ENCODE measurements at regions not wholly inside any gene's neighbourhood (a gene's known extent, or its start where the extent isn't known, plus 50 kb on each side); places are given as distances from the start of the nearest gene placed in this dataset.
"Not testable (repeated sequence)": the region's sequence is repeated elsewhere in the genome, so short reads cannot be mapped to it uniquely, and the experiment has no call there.

GRCh38 chr20:12113468-12114371, 196.0 kb downstream of the BTBD3 start:
- Histone ChIP-seq H3K4me3 (no peak overlapping the region), H3K4me1 (replicated peaks in 1 of 2) (peaks cover 0 to 3% of the 10 kb centered on the region in 2 donors), H3K27ac (no peak overlapping the region)
- peak in 3 of 8 experiments; percentile 20 to 90 (median 57) for ATAC-seq (replicated peaks in 6 of 8)
- in situ Hi-C loops (cut with MboI; ENCODE audit: low pct_unique_long_range_greater_than_20kb in 2 of 9, low sequenced_read_pairs in 9 of 9, unreplicated experiment in 9 of 9), result no loop called here
- 7 to 91% (median 77%) methylated on average over 1 to 10 of the region's 10 CpGs for WGBS, 10 experiments

- H3K27ac ChIP-seq; H3K4me1 ChIP-seq (replicated peaks in 1 of 2); in situ Hi-C loops (cut with MboI; ENCODE audit: low pct_unique_long_range_greater_than_20kb in 2 of 9, low sequenced_read_pairs in 9 of 9, unreplicated experiment in 9 of 9); ATAC-seq (replicated peaks in 6 of 8); H3K4me3 ChIP-seq: not testable (repeated sequence)
- 20 to 25% methylated on average over 1 to 4 of the region's 13 CpGs; no CpG with 5 or more reads in 8 of the 10 experiments for WGBS, 10 experiments
Measured at GRCh38 chr20:12129114-12129513, 211.4 kb downstream of the BTBD3 start.

DNA sequence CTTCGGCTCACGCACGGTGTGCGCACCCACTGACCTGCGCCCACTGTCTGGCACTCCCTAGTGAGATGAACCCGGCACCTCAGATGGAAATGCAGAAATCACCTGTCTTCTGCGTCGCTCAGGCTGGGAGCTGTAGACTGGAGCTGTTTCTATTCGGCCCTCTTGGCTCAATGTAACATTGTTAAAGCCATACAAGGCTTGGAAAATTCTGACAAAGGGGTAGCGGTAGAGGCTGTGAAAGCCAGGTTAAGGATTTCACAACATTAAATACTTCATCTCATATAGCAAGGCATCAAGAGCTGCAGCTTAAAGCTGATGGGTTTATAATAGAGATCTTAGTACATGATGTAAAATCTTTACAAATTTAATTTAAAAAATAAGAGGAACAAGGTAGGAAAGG, 211.8 kb downstream of the BTBD3 start:
- H3K27ac ChIP-seq; in situ Hi-C loops (cut with MboI; ENCODE audit: low pct_unique_long_range_greater_than_20kb in 2 of 9, low sequenced_read_pairs in 9 of 9, unreplicated experiment in 9 of 9); ATAC-seq (replicated peaks in 6 of 8); H3K4me1 ChIP-seq (replicated peaks in 1 of 2); H3K4me3 ChIP-seq: not testable (repeated sequence)
- WGBS, 10 experiments, result 0 to 100% (median 75%) methylated on average over 1 to 10 of the region's 10 CpGs; no CpG with 5 or more reads in 2 of the 10 experiments

GRCh38 chr20:12130781-12131180, 213.1 kb downstream of the BTBD3 start:
- in situ Hi-C loops (cut with MboI; ENCODE audit: low pct_unique_long_range_greater_than_20kb in 2 of 9, low sequenced_read_pairs in 9 of 9, unreplicated experiment in 9 of 9), result no loop called here
- 55 to 100% (median 100%) methylated on average over 1 of the region's 1 CpG; no CpG with 5 or more reads in 3 of the 10 experiments for WGBS, 10 experiments
- peaks cover 0 to 3% of the 10 kb centered on the region in 2 donors for H3K4me1 ChIP-seq (replicated peaks in 1 of 2)
- no peak overlapping the region for H3K27ac ChIP-seq
- H3K4me3 ChIP-seq, result no peak overlapping the region
- ATAC-seq (replicated peaks in 6 of 8), result no peak

DNA sequence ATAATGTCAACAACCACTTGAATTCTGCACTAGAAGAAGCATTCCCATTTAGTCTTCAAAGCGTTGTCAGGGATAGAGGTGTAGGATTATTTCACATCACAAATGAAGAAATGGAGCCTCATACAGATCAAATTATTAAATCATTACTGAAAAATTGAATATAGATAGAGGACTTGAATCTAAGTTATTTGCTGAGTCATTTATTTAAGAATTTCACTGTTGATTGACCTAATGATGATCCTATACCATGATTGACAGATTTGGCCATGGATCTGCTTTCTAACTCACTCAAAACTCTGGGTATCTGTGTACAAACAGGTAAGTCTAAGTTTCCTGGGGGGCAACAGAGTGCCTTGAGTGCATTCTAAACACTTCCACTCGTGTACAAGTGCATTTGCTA, 215.9 kb downstream of the BTBD3 start:
- no peak for ATAC-seq (replicated peaks in 6 of 8)
- Histone ChIP-seq H3K4me3 (no peak overlapping the region), H3K4me1 (replicated peaks in 1 of 2) (peaks cover 0 to 3% of the 10 kb centered on the region in 2 donors), H3K27ac (no peak overlapping the region)
- 11 to 100% (median 79%) methylated on average over 1 to 2 of the region's 2 CpGs; no CpG with 5 or more reads in 1 of the 10 experiments for WGBS, 10 experiments
- in situ Hi-C loops (cut with MboI; ENCODE audit: low pct_unique_long_range_greater_than_20kb in 2 of 9, low sequenced_read_pairs in 9 of 9, unreplicated experiment in 9 of 9), result no loop called here

- WGBS, 10 experiments, result 0 to 100% (median 100%) methylated on average over 1 of the region's 1 CpG; no CpG with 5 or more reads in 2 of the 10 experiments
- H3K27ac ChIP-seq; H3K4me3 ChIP-seq; H3K4me1 ChIP-seq (replicated peaks in 1 of 2); ATAC-seq (replicated peaks in 6 of 8); in situ Hi-C loops (cut with MboI; ENCODE audit: low pct_unique_long_range_greater_than_20kb in 2 of 9, low sequenced_read_pairs in 9 of 9, unreplicated experiment in 9 of 9): not testable (repeated sequence)
Measured at GRCh38 chr20:12145951-12146350, 228.3 kb downstream of the BTBD3 start.

- in situ Hi-C loops (cut with MboI; ENCODE audit: low pct_unique_long_range_greater_than_20kb in 2 of 9, low sequenced_read_pairs in 9 of 9, unreplicated experiment in 9 of 9), result no loop called here
- 0 to 100% (median 60%) methylated on average over 1 of the region's 1 CpG; no CpG with 5 or more reads in 5 of the 10 experiments for WGBS, 10 experiments
- peak in 3 of 8 experiments; percentile 11 to 31 (median 22) for ATAC-seq (replicated peaks in 6 of 8)
- Histone ChIP-seq H3K27ac (no peak overlapping the region), H3K4me1 (replicated peaks in 1 of 2) (peaks cover 0 to 4% of the 10 kb centered on the region in 2 donors), H3K4me3 (no peak overlapping the region)
Measured at GRCh38 chr20:12152996-12153395, 235.3 kb downstream of the BTBD3 start.

DNA sequence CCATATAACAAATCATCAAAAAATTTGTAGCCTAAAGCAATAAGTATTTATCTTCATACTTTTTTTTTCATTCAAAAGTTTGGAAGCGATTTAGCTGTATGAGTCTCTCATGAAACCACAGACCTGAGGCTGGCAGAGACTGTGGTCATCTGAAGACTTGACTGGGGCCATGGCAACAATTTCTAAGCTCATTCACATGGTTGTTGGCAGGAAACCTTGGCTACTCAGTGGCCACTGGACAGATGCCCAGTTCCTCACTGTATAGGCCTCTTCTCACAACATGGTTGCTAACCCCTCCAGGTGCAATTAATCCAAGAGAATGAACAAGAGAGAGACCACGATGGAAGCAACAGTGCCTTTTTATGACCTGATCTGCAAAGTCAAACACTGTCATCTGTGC, 235.9 kb downstream of the BTBD3 start:
- Histone ChIP-seq H3K27ac (no peak overlapping the region), H3K4me1 (replicated peaks in 1 of 2) (peaks cover 0 to 4% of the 10 kb centered on the region in 2 donors), H3K4me3 (no peak overlapping the region)
- WGBS, 10 experiments, result 0 to 100% (median 60%) methylated on average over 1 to 2 of the region's 2 CpGs; no CpG with 5 or more reads in 1 of the 10 experiments
- peak in 3 of 8 experiments; percentile 27 to 97 (median 38) for ATAC-seq (replicated peaks in 6 of 8)
- in situ Hi-C loops (cut with MboI; ENCODE audit: low pct_unique_long_range_greater_than_20kb in 2 of 9, low sequenced_read_pairs in 9 of 9, unreplicated experiment in 9 of 9), result no loop called here

DNA sequence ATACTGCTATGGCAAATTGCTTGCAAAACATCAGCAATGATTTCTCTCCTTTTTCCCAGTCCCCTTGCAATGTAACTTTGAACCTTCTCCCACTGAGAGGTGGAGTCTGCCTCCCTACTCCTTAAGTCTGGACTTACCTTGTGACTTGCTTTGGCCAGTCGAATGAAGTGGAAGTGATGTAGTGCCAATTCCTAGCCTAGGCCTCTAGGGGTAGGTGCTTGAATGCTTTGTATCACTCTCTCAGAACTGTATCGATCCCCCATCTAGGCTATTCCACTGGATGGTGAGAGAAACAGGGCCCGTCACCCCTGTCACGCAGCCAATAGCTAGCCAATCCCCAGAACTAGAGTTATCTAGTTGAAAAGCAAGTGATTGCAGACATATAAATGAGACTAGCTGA, 238.6 kb downstream of the BTBD3 start:
- WGBS, 10 experiments, result 78 to 100% (median 100%) methylated on average over 1 to 3 of the region's 4 CpGs; no CpG with 5 or more reads in 3 of the 10 experiments
- Histone ChIP-seq H3K4me1 (replicated peaks in 1 of 2) (no peaks in the 10 kb centered on the region), H3K4me3 (no peak overlapping the region), H3K27ac (no peak overlapping the region)
- no peak for ATAC-seq (replicated peaks in 6 of 8)
- in situ Hi-C loops (cut with MboI; ENCODE audit: low pct_unique_long_range_greater_than_20kb in 2 of 9, low sequenced_read_pairs in 9 of 9, unreplicated experiment in 9 of 9), result no loop called here

- Histone ChIP-seq H3K4me1 (replicated peaks in 1 of 2) (no peaks in the 10 kb centered on the region), H3K4me3 (no peak overlapping the region), H3K27ac (no peak overlapping the region)
- 20 to 100% (median 82%) methylated on average over 1 to 3 of the region's 6 CpGs; no CpG with 5 or more reads in 3 of the 10 experiments for WGBS, 10 experiments
- ATAC-seq (replicated peaks in 6 of 8), result no peak
- in situ Hi-C loops (cut with MboI; ENCODE audit: low pct_unique_long_range_greater_than_20kb in 2 of 9, low sequenced_read_pairs in 9 of 9, unreplicated experiment in 9 of 9), result no loop called here
Measured at GRCh38 chr20:12159261-12159660, 241.6 kb downstream of the BTBD3 start.

GRCh38 chr20:12161734-12162133, 244.0 kb downstream of the BTBD3 start:
- no peaks in the 10 kb centered on the region for H3K4me1 ChIP-seq (replicated peaks in 1 of 2)
- 8 to 100% (median 93%) methylated on average over 1 to 2 of the region's 2 CpGs; no CpG with 5 or more reads in 2 of the 10 experiments for WGBS, 10 experiments
- peak in 4 of 8 experiments; percentile 27 to 67 (median 29) for ATAC-seq (replicated peaks in 6 of 8)
- H3K4me3 ChIP-seq, result no peak overlapping the region
- no peak overlapping the region for H3K27ac ChIP-seq
- in situ Hi-C loops (cut with MboI; ENCODE audit: low pct_unique_long_range_greater_than_20kb in 2 of 9, low sequenced_read_pairs in 9 of 9, unreplicated experiment in 9 of 9), result no loop called here

DNA sequence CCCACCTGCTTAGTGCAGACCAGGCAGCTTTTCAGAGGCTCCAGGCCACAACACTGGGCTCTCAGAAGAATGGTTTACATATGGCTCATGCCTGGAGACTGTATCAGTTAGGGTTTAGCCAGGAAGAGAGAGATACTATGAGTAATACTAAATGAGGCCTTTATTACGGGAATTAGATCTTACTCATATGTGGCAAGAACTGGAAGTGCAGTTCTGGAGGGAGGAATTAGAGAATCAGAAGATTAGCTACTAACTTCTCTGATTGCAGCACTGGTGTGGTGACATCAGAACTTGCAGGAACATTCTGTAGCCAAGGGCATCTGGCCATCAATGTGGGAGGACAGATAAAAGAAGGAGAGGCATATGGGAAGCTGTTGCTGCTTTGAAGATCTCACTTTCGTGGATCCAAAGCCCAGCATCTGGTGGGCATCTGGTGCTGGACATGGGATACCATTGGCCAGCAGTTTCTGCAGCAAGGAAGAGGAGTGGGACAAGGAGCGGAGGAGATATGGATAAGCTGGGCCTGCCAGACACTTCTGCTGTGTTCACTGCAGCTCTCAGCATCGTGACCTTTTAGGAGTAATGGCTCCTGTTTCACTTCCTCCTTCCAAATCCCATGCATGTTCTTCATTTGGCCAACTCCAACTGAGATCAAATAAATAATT, 248.5 kb downstream of the BTBD3 start:
- in situ Hi-C loops (cut with MboI; ENCODE audit: low pct_unique_long_range_greater_than_20kb in 2 of 9, low sequenced_read_pairs in 9 of 9, unreplicated experiment in 9 of 9), result no loop called here
- 0 to 100% (median 90%) methylated on average over 1 to 3 of the region's 4 CpGs; no CpG with 5 or more reads in 1 of the 10 experiments for WGBS, 10 experiments
- no peak overlapping the region for H3K4me3 ChIP-seq
- ATAC-seq (replicated peaks in 6 of 8), result peak in 3 of 8 experiments; percentile 82 to 99 (median 88)
- H3K27ac ChIP-seq, result no peak overlapping the region
- peaks cover 1 to 10% of the 10 kb centered on the region in 2 donors for H3K4me1 ChIP-seq (replicated peaks in 1 of 2)

DNA sequence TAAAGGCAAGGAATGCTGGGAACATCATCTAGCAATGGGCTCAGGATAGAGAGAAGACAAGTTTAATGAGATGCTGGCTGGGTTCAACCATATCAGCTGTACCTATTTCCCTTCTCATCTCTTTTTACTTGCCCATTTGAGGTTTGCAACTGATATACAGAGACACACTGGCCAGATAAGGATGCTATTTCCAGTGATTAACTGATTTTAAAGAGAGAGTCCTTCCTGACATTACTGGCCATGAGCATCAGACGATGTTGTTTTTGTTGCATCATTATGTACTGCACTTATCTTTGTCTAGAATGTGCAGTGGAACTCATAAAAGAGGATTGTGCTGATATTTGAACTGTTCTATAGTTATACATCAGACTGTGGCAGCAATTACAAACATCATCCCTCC, 252.7 kb downstream of the BTBD3 start:
- ATAC-seq (replicated peaks in 6 of 8), result peak in 1 of 8 experiments; percentile 34
- Histone ChIP-seq H3K4me3 (no peak overlapping the region), H3K4me1 (replicated peaks in 1 of 2) (peaks cover 8 to 20% of the 10 kb centered on the region in 2 donors), H3K27ac (no peak overlapping the region)
- WGBS, 10 experiments, result 0 to 100% (median 40%) methylated on average over 1 of the region's 1 CpG; no CpG with 5 or more reads in 3 of the 10 experiments
- in situ Hi-C loops (cut with MboI; ENCODE audit: low pct_unique_long_range_greater_than_20kb in 2 of 9, low sequenced_read_pairs in 9 of 9, unreplicated experiment in 9 of 9), result no loop called here
